Activated B cell treated with CpG ODN at 0.5 μM for 24 hours (primary cell): ENCODE measurements at regions not wholly inside any gene's neighbourhood (a gene's known extent, or its start where the extent isn't known, plus 50 kb on each side); places are given as distances from the start of the nearest gene placed in this dataset.

Experiments
- ATAC-seq: fragments of 200-7000 bp; cut with Tn5 transposase; one replicate; pipeline ENCODE4 v1.10.0; 2021; ENCODE audit warnings: low read depth, mild to moderate bottlenecking, moderate library complexity
- CTCF ChIA-PET: fragments of 350-600 bp; sonication (Branson Sonifier 250); formaldehyde crosslinking; loops from one replicate; lab custom pipeline; 2021; ENCODE audit warnings: antibody characterized with exemption; lab: Charles Lee
- POLR2A ChIA-PET: fragments of 350-600 bp; sonication (Branson Sonifier 250); formaldehyde crosslinking; loops from one replicate; lab custom pipeline; 2021; ENCODE audit warnings: antibody characterized with exemption; lab: Charles Lee
- DNase-seq: peaks from one replicate; pipeline ENCODE4 v3.0.0; 2022
- H3K27ac Mint-ChIP-seq: one replicate; pipeline ENCODE4 v1.8.0; 2020; ENCODE audit warnings: mixed read lengths
- H3K27me3 Mint-ChIP-seq: one replicate; pipeline ENCODE4 v1.8.0; 2021; ENCODE audit warnings: mixed read lengths
- H3K36me3 Mint-ChIP-seq: one replicate; pipeline ENCODE4 v1.8.0; 2021; ENCODE audit warnings: low read depth, mixed read lengths
- H3K4me1 Mint-ChIP-seq: one replicate; pipeline ENCODE4 v1.8.0; 2021; ENCODE audit warnings: mixed read lengths
- H3K4me3 Mint-ChIP-seq: one replicate; pipeline ENCODE4 v1.8.0; 2020; ENCODE audit warnings: mild to moderate bottlenecking, mixed read lengths
- H3K9me3 Mint-ChIP-seq: one replicate; pipeline ENCODE4 v1.8.0; 2020; ENCODE audit warnings: mixed read lengths
- intact Hi-C: fragments of 100-400 bp; cut with micrococcal nuclease; formaldehyde crosslinking; loops from one replicate; pipeline ENCODE4 v1.15.1; 2024
- TF ChIP-seq, protein P1 (sequence below): fragments of 200-600 bp; IDR thresholded peaks from one replicate; pipeline ENCODE4 v1.8.0; 2022; ENCODE audit warnings: antibody characterized with exemption, mild to moderate bottlenecking

DNA sequence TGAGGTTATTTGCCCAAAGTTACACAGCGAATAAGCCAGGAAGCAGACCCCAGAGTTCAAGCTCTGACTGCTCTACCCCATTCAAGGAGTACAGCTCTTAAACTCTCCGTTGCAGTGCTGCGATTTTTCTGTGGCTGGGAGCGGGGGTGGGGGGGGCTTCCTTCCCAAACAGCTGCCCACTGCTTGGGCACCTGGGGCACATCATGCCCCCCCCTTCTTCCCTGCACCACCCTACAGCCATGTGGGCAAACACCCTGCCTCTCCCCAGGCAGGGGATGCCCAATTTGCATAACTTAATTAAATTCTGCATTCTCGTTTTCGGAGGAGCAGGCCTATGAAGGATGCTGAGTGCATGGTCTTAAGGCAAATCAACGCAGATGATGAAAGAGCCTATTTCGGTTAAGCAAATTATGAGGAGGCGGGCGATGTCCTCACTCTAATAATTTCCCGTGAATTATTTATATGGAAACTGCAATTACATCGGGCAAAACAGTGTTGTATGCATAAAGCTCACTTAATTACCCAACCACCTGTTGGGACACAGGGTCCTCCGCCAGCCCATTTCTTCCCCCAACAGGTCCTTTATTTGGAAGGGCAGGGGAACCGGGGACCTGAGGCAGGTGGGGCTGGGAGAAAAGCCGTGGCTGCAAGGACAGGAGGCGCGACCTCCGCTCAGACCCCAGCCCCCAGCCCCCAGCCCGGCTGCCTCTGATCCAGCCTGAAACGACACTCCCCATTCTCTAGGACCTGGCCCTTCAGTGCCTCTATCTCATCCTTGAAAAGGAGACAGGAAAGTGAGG, 610.5 kb downstream of the BUD13 start:
- Mint-ChIP-seq H3K36me3 (no peaks in the 10 kb centered on the region), H3K9me3 (no peaks in the 10 kb centered on the region), H3K4me1 (no peaks in the 10 kb centered on the region), H3K4me3 (no peak overlapping the region), H3K27ac (no peak overlapping the region), H3K27me3 (peaks cover 1% of the 10 kb centered on the region)
- DNase-seq (no peak), ATAC-seq (no peak)
- ChIA-PET POLR2A (no interaction called here), CTCF (no interaction called here)
- intact Hi-C loops: no loop called here
- TF ChIP-seq, protein P1, sequence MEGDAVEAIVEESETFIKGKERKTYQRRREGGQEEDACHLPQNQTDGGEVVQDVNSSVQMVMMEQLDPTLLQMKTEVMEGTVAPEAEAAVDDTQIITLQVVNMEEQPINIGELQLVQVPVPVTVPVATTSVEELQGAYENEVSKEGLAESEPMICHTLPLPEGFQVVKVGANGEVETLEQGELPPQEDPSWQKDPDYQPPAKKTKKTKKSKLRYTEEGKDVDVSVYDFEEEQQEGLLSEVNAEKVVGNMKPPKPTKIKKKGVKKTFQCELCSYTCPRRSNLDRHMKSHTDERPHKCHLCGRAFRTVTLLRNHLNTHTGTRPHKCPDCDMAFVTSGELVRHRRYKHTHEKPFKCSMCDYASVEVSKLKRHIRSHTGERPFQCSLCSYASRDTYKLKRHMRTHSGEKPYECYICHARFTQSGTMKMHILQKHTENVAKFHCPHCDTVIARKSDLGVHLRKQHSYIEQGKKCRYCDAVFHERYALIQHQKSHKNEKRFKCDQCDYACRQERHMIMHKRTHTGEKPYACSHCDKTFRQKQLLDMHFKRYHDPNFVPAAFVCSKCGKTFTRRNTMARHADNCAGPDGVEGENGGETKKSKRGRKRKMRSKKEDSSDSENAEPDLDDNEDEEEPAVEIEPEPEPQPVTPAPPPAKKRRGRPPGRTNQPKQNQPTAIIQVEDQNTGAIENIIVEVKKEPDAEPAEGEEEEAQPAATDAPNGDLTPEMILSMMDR: no peak

DNA sequence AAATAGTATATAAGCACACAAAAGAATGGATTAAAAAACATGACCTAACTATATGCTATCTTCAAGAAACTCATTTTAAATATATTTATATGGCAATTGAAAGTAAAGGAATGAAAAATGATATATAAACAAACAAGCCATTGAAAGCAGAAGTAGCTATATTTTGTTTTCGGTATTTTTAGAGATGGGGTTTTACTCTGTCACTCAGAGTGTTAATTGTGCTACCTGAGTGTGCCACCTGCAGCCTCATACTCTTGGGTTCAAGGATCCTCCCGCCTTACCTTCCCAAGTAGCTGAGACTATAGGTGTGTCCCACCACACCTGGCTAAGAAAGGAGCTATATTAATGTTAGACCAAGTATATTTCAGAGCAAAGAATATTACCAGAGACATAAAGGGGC, 624.1 kb downstream of the BUD13 start:
- ChIA-PET POLR2A (no interaction called here), CTCF (no interaction called here)
- DNase-seq (no peak), ATAC-seq (no peak)
- Mint-ChIP-seq H3K27me3 (peaks cover 14% of the 10 kb centered on the region), H3K27ac (no peak overlapping the region), H3K4me3 (no peak overlapping the region), H3K9me3 (peaks cover 3% of the 10 kb centered on the region), H3K4me1 (no peaks in the 10 kb centered on the region), H3K36me3 (no peaks in the 10 kb centered on the region)
- TF ChIP-seq, protein P1: no peak
- intact Hi-C loops: no loop called here

DNA sequence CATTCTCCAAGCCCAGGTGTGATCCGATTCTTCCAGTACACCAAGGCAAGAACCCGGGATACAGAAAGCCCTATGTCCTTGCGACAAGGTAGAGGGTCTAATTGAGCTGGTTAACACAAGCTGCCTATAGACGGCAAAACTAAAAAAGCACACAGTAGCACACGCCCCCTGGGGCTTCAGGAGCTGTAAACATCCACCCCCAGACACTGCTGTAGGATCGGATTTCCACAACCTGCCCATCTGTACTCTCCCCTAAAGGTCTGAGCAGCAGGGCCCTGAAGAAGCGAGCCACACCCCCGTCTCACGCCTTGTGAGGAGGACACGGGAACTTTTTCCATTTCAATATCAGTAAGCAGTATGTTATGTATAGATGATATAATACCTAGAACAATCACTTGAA, 624.7 kb downstream of the BUD13 start:
- no peak for DNase-seq

DNA sequence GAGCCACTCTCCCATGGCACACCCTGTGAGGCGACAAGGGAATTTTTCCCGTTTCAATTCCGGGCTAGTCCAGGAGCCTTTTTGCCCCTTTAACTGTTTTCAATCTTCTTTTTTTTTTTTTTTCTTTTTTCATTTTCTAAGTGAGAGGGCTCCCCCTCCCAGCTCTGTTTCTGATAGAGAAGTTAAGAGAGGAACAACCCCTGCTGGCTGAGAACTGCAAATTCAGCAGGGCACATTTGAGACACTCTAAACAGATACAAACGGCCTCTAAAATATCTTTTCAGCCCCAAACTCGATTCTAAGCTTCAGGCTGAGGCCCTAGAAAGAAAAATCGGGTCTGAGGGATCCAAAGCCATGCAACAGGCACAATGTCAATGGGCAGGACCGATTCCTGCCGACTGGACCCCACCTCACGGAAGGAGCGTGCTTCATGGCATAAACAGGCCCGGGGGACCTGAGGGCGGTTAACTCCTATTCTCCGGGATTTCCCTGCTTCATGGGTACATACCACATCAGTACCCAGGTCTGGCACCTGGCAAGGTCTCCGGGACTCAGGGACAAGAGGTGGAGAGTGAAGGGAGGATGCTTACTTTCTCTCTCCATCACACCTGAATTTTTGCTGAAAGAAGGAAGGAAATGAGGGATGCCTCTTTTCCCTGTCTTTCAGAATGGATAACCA, 627.5 kb downstream of the BUD13 start:
- Mint-ChIP-seq H3K27ac (no peak overlapping the region), H3K4me1 (no peaks in the 10 kb centered on the region), H3K4me3 (no peak overlapping the region), H3K9me3 (no peaks in the 10 kb centered on the region), H3K27me3 (peaks cover 15% of the 10 kb centered on the region), H3K36me3 (no peaks in the 10 kb centered on the region)
- TF ChIP-seq, protein P1: no peak
- intact Hi-C loops: no loop called here
- POLR2A ChIA-PET: no interaction called here
- DNase-seq (no peak), ATAC-seq (no peak)
- CTCF ChIA-PET: no interaction called here

More for the DNA sequence above, 624.7 kb downstream of the BUD13 start:
- H3K4me3 Mint-ChIP-seq: no peak overlapping the region
- peaks cover 3% of the 10 kb centered on the region for H3K9me3 Mint-ChIP-seq
- no peak for ATAC-seq
- CTCF ChIA-PET: no interaction called here
- no peaks in the 10 kb centered on the region for H3K4me1 Mint-ChIP-seq
- peaks cover 14% of the 10 kb centered on the region for H3K27me3 Mint-ChIP-seq
- H3K27ac Mint-ChIP-seq: no peak overlapping the region
- no peaks in the 10 kb centered on the region for H3K36me3 Mint-ChIP-seq
- POLR2A ChIA-PET: no interaction called here
- intact Hi-C loops: no loop called here
- TF ChIP-seq, protein P1: no peak

DNA sequence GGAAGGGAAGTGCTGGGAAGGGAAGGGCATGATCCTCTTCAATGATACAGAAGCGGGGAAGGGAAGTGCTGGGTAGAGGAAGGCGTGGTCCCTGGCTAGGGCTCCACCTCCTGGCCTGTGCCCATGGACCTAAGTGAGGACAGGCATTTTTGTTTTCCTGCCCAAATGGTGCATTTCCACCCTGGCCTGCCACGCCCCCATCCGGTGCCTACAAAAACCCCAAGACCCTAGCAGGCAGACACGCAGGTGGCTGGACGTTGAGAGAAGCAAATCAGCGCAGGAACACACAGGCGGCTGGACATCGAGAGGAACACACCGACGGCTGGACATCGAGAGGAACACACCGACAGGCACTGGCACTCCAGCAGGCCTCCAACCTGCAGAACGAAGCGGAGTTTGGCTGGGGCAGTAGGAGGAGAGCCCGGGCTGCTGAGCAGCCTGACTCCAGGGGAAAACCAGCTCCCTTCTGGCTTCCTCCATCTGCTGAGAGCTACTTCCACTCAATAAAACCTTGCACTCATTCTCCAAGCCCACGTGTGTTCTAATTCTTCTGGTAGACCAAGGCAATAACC, 628.3 kb downstream of the BUD13 start:
- ChIA-PET CTCF (no interaction called here), POLR2A (no interaction called here)
- Mint-ChIP-seq H3K4me1 (no peaks in the 10 kb centered on the region), H3K36me3 (no peaks in the 10 kb centered on the region), H3K4me3 (no peak overlapping the region), H3K27me3 (peaks cover 13% of the 10 kb centered on the region), H3K27ac (no peak overlapping the region), H3K9me3 (no peaks in the 10 kb centered on the region)
- no peak for ATAC-seq
- TF ChIP-seq, protein P1: no peak
- DNase-seq: no peak
- intact Hi-C loops: no loop called here
